Astrocyte (in vitro differentiated cells and primary cell): ENCODE measurements at regions not wholly inside any gene's neighbourhood (a gene's known extent, or its start where the extent isn't known, plus 50 kb on each side); places are given as distances from the start of the nearest gene placed in this dataset.

ENCODE experiments used
- DNase-seq: peaks from one replicate; pipeline ENCODE4 v3.0.0-alpha.2; 2010; ENCODE audit warnings: low read depth
- FAIRE-seq: peaks from 2 replicates; lab custom pipeline; 2011; peaks lifted over from hg19 to GRCh38; lab: Jason Lieb, UNC
- H2AFZ ChIP-seq: 2 replicates; pipeline ENCODE4 v1.6.0; 2012; ENCODE audit warnings: low read depth, low read length, inconsistent platforms
- H3K27ac ChIP-seq: 2 replicates; pipeline ENCODE4 v1.5.1; 2011; ENCODE audit warnings: low read depth, low read length, inconsistent platforms
- H3K27me3 ChIP-seq: 2 replicates; pipeline ENCODE4 v1.6.0; 2011; ENCODE audit warnings: low read length, inconsistent platforms; ENCODE audit not compliant: insufficient read depth
- H3K36me3 ChIP-seq: 2 replicates; pipeline ENCODE4 v1.5.1; 2011; ENCODE audit warnings: low read length, inconsistent platforms; ENCODE audit not compliant: insufficient read depth
- H3K4me1 ChIP-seq: 2 replicates; pipeline ENCODE4 v1.5.1; 2011; ENCODE audit warnings: low read length, inconsistent platforms; ENCODE audit not compliant: insufficient read depth
- H3K4me2 ChIP-seq: 2 replicates; pipeline ENCODE4 v1.6.0; 2012; ENCODE audit warnings: low read length, inconsistent platforms
- H3K4me3 ChIP-seq: 2 replicates; pipeline ENCODE4 v1.5.1; 2011; ENCODE audit warnings: low read depth, mild to moderate bottlenecking, low read length, inconsistent platforms; ENCODE audit not compliant: insufficient read depth
- H3K79me2 ChIP-seq: 2 replicates; pipeline ENCODE4 v1.6.0; 2012; ENCODE audit warnings: mild to moderate bottlenecking, low read length, inconsistent platforms; ENCODE audit not compliant: insufficient read depth
- H3K9ac ChIP-seq: 2 replicates; pipeline ENCODE4 v1.6.0; 2012; ENCODE audit warnings: mild to moderate bottlenecking, low read length, inconsistent platforms
- H3K9me3 ChIP-seq: 2 replicates; pipeline ENCODE4 v1.5.1; 2012; ENCODE audit warnings: low read depth, mild to moderate bottlenecking, low read length, inconsistent platforms; ENCODE audit not compliant: insufficient read depth
- H4K20me1 ChIP-seq: 2 replicates; pipeline ENCODE4 v1.6.0; 2012; ENCODE audit warnings: low read length, inconsistent platforms; ENCODE audit not compliant: insufficient read depth
- H3K27ac Mint-ChIP-seq: one replicate; pipeline ENCODE4 v1.8.0; 2021; ENCODE audit warnings: mild to moderate bottlenecking, mixed read lengths; ENCODE audit not compliant: unreplicated experiment
- H3K27me3 Mint-ChIP-seq: one replicate; pipeline ENCODE4 v1.8.0; 2021; ENCODE audit warnings: low read depth, mixed read lengths; ENCODE audit not compliant: unreplicated experiment
- H3K36me3 Mint-ChIP-seq: one replicate; pipeline ENCODE4 v1.8.0; 2021; ENCODE audit warnings: low read depth, mixed read lengths; ENCODE audit not compliant: unreplicated experiment
- H3K4me1 Mint-ChIP-seq: one replicate; pipeline ENCODE4 v1.8.0; 2021; ENCODE audit warnings: low read depth, mixed read lengths; ENCODE audit not compliant: unreplicated experiment
- H3K4me3 Mint-ChIP-seq: one replicate; pipeline ENCODE4 v1.8.0; 2021; ENCODE audit warnings: mild to moderate bottlenecking, moderate library complexity, mixed read lengths; ENCODE audit not compliant: unreplicated experiment
- H3K9me3 Mint-ChIP-seq: one replicate; pipeline ENCODE4 v1.8.0; 2021; ENCODE audit warnings: mild to moderate bottlenecking, mixed read lengths; ENCODE audit not compliant: unreplicated experiment
- CTCF ChIP-seq: IDR thresholded peaks from 2 replicates; pipeline ENCODE4 v1.5.1; 2011; ENCODE audit warnings: low read depth, mild to moderate bottlenecking, inconsistent platforms, low read length, moderate library complexity; ENCODE audit not compliant: insufficient read depth
- EZH2 ChIP-seq: IDR thresholded peaks from 2 replicates; pipeline ENCODE4 v1.6.1; 2012; ENCODE audit warnings: mild to moderate bottlenecking, low read length, inconsistent platforms; ENCODE audit not compliant: insufficient read depth

GRCh38 chr18:78658531-78658930 is 321.1 kb upstream of the SALL3 start:
- Histone ChIP-seq H3K36me3 (no peaks in the 10 kb centered on the region), H3K4me1 (no peaks in the 10 kb centered on the region), H3K4me2 (no peak overlapping the region), H4K20me1 (no peaks in the 10 kb centered on the region), H3K4me3 (no peak overlapping the region), H3K27me3 (no peaks in the 10 kb centered on the region), H3K9ac (no peak overlapping the region), H2AFZ (no peak overlapping the region), H3K27ac (no peak overlapping the region), H3K9me3 (peaks cover 22% of the 10 kb centered on the region), H3K79me2 (no peaks in the 10 kb centered on the region)
- no peaks in the 10 kb centered on the region for H3K36me3 Mint-ChIP-seq
- no peak overlapping the region for H3K27ac Mint-ChIP-seq
- H3K9me3 Mint-ChIP-seq, result peaks cover 13% of the 10 kb centered on the region
- H3K4me3 Mint-ChIP-seq, result no peak overlapping the region
- no peaks in the 10 kb centered on the region for H3K4me1 Mint-ChIP-seq
- no peak for FAIRE-seq
- no peaks in the 10 kb centered on the region for H3K27me3 Mint-ChIP-seq
- TF ChIP-seq CTCF (no peak), EZH2 (no peak)
- DNase-seq, result no peak

DNA sequence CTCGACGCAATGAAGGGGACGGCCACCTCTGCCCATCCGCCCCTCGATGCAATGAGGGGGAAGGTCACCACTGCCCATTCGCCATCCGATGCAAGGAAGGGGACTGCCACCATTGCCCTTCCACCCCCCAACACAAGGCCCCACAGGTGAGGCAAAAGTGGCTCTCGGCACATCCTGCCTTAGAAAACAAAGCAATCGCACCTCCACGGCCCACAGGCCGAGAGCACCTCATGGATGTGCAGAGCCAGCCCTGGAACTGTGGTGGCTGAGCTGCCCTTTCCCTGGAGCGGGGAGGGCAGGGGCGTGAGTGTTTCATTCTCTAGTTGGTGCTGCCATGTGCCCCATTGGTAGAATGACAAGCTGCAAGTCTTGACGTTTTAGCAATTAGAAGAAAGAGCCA is 320.6 kb upstream of the SALL3 start:
- H3K9me3 ChIP-seq, result peaks cover 22% of the 10 kb centered on the region
- DNase-seq (no peak), FAIRE-seq (no peak)
- H2AFZ ChIP-seq, result no peak overlapping the region
- H3K4me1 ChIP-seq, result no peaks in the 10 kb centered on the region
- no peak for TF ChIP-seq CTCF
- no peak for TF ChIP-seq EZH2
- Mint-ChIP-seq H3K27ac (no peak overlapping the region), H3K9me3 (peaks cover 16% of the 10 kb centered on the region), H3K27me3 (no peaks in the 10 kb centered on the region), H3K36me3 (no peaks in the 10 kb centered on the region), H3K4me3 (no peak overlapping the region), H3K4me1 (no peaks in the 10 kb centered on the region)
- H3K4me3 ChIP-seq, result no peak overlapping the region
- H3K27ac ChIP-seq, result no peak overlapping the region
- H3K9ac ChIP-seq, result no peak overlapping the region
- no peaks in the 10 kb centered on the region for H4K20me1 ChIP-seq
- H3K4me2 ChIP-seq, result no peak overlapping the region
- H3K36me3 ChIP-seq, result no peaks in the 10 kb centered on the region
- H3K79me2 ChIP-seq, result no peaks in the 10 kb centered on the region
- no peaks in the 10 kb centered on the region for H3K27me3 ChIP-seq

DNA sequence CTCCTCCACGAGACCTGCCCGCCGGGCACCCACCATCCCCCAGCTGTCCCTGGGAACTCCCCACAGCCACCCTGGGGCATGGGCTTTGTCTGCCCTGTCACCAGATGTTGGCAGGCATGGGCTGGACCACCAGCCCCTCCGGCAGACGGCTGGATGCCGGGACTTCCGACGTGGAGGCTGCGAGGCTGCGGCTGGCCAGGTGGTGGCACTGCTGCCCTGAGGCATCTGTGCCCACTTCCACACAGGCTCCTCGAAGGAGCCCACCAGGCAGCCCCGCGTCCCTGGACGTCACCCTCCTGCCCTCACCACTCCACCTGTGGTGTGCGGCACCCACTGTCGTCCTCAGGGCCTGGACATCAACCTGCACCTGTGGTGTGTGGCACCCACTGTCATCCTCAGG is 319.9 kb upstream of the SALL3 start:
- Histone ChIP-seq H4K20me1 (no peaks in the 10 kb centered on the region), H3K27me3 (no peaks in the 10 kb centered on the region), H3K4me1 (no peaks in the 10 kb centered on the region), H3K4me3 (no peak overlapping the region), H3K4me2 (no peak overlapping the region), H3K36me3 (no peaks in the 10 kb centered on the region), H3K9me3 (peaks cover 22% of the 10 kb centered on the region), H3K9ac (no peak overlapping the region), H3K27ac (no peak overlapping the region), H3K79me2 (no peaks in the 10 kb centered on the region), H2AFZ (no peak overlapping the region)
- Mint-ChIP-seq H3K9me3 (peaks cover 16% of the 10 kb centered on the region), H3K4me1 (no peaks in the 10 kb centered on the region), H3K27ac (no peak overlapping the region), H3K4me3 (no peak overlapping the region), H3K36me3 (no peaks in the 10 kb centered on the region), H3K27me3 (no peaks in the 10 kb centered on the region)
- FAIRE-seq, result no peak
- no peak for DNase-seq
- TF ChIP-seq EZH2 (no peak), CTCF (no peak)
